Gastroesophageal sphincter (tissue), 4 donors: ENCODE measurements at regions not wholly inside any gene's neighbourhood (a gene's known extent, or its start where the extent isn't known, plus 50 kb on each side); places are given as distances from the start of the nearest gene placed in this dataset.

Source experiments
- ATAC-seq: fragments of 150-250 bp; one replicate; pipeline ENCODE4 v1.9.1; 2016; ENCODE audit warnings: mild to moderate bottlenecking, moderate library complexity
- H3K27ac ChIP-seq, 4 donors: fragments of 200-600 bp; sonication (generic) in 3 of 4; 1 replicate in 3 of 4; 2 replicates in 1 of 4; pipeline ENCODE4 v1.5.1; 2016 to 2019
- H3K27me3 ChIP-seq: fragments of 200-600 bp; sonication (generic); one replicate; pipeline ENCODE4 v1.5.1; 2019
- H3K36me3 ChIP-seq, 2 donors: fragments of 200-600 bp; sonication (generic); one replicate each; pipeline ENCODE4 v1.5.1; 2019; ENCODE audit warnings: control low read depth in 1 of 2
- H3K4me1 ChIP-seq, 3 donors: fragments of 200-600 bp; sonication (generic); 1 replicate in 2 of 3; 2 replicates in 1 of 3; pipeline ENCODE4 v1.5.1; 2016 to 2019; ENCODE audit warnings: control low read depth in 2 of 3
- H3K4me3 ChIP-seq, 2 donors: fragments of 200-600 bp; sonication (generic); one replicate each; pipeline ENCODE4 v1.5.1; 2019; ENCODE audit warnings: mild to moderate bottlenecking in 1 of 2, moderate library complexity in 1 of 2
- H3K9me3 ChIP-seq, 3 donors: fragments of 200-600 bp; sonication (generic); one replicate each; pipeline ENCODE4 v1.5.1; 2017 to 2019; ENCODE audit warnings: control low read depth in 2 of 3
- CTCF ChIP-seq, 4 experiments: fragments of 200-600 bp in 2 of 4; fragments of 450-650 bp in 2 of 4; sonication (generic) in 1 of 4; IDR thresholded peaks; one replicate each; pipeline ENCODE4 v1.5.1; 2017 to 2019; ENCODE audit warnings: antibody characterized with exemption in 4 of 4, mild to moderate bottlenecking in 2 of 4, moderate library complexity in 2 of 4
- EP300 ChIP-seq: sonication (generic); formaldehyde crosslinking; IDR thresholded peaks from one replicate; pipeline ENCODE4 v1.6.1; 2017; ENCODE audit warnings: antibody characterized with exemption, mild to moderate bottlenecking
- POLR2A ChIP-seq, 2 donors: fragments of 450-650 bp; IDR thresholded peaks; one replicate each; pipeline ENCODE4 v1.6.1; 2017; ENCODE audit warnings: antibody characterized with exemption in 2 of 2, mild to moderate bottlenecking in 2 of 2, moderate library complexity in 1 of 2
- POLR2AphosphoS5 ChIP-seq: sonication (generic); formaldehyde crosslinking; IDR thresholded peaks from one replicate; pipeline ENCODE4 v1.6.1; 2017; ENCODE audit warnings: antibody characterized with exemption
- WGBS, 2 donors: methylation state at CpG; one replicate each; pipeline ENCODE4 v1.1.5; 2018; ENCODE audit warnings: low coverage in 1 of 2; 5-methylcytosine and 5-hydroxymethylcytosine counted together

- TF ChIP-seq CTCF (IDR thresholded peaks at IDR 0.05) (no peak), POLR2AphosphoS5 (no peak), POLR2A (IDR thresholded peaks at IDR 0.05) (no peak), EP300 (no peak)
- Histone ChIP-seq H3K4me1 (no peaks in the 10 kb centered on the region), H3K9me3 (no peaks in the 10 kb centered on the region), H3K27me3 (no peaks in the 10 kb centered on the region), H3K27ac (no peak overlapping the region), H3K36me3 (no peaks in the 10 kb centered on the region), H3K4me3 (no peak overlapping the region)
- 59 to 75% methylated on average over 2 of the region's 2 CpGs for WGBS, 2 donors
- ATAC-seq = no peak
These were observed 307.8 kb upstream of the SGCD start for GRCh38 chr5:156019130-156019529.

GRCh38 chr5:156019571-156020180, 307.3 kb upstream of the SGCD start:
- no peak for ATAC-seq
- 19 to 39% methylated on average over 7 of the region's 7 CpGs for WGBS, 2 donors
- no peaks in the 10 kb centered on the region for H3K27me3 ChIP-seq
- H3K4me3 ChIP-seq = no peak overlapping the region
- TF ChIP-seq POLR2A (IDR thresholded peaks at IDR 0.05) (no peak), POLR2AphosphoS5 (no peak), EP300 (no peak), CTCF (IDR thresholded peaks at IDR 0.05) (no peak)
- no peaks in the 10 kb centered on the region for H3K9me3 ChIP-seq
- H3K27ac ChIP-seq = no peak overlapping the region
- H3K36me3 ChIP-seq = no peaks in the 10 kb centered on the region
- H3K4me1 ChIP-seq = no peaks in the 10 kb centered on the region

GRCh38 chr5:156020647-156021046, 306.3 kb upstream of the SGCD start:
- ATAC-seq = no peak
- 69 to 89% methylated on average over 3 of the region's 3 CpGs for WGBS, 2 donors

GRCh38 chr5:156021866-156022265, 305.1 kb upstream of the SGCD start:
- no peak overlapping the region for H3K27ac ChIP-seq
- ATAC-seq = no peak
- H3K4me1 ChIP-seq = no peaks in the 10 kb centered on the region
- no peak for TF ChIP-seq EP300
- TF ChIP-seq POLR2AphosphoS5 = no peak
- TF ChIP-seq POLR2A (IDR thresholded peaks at IDR 0.05) = no peak
- no peak for TF ChIP-seq CTCF (IDR thresholded peaks at IDR 0.05)
- H3K4me3 ChIP-seq = no peak overlapping the region
- H3K9me3 ChIP-seq = no peaks in the 10 kb centered on the region
- 71 to 89% methylated on average over 1 of the region's 1 CpG for WGBS, 2 donors
- H3K27me3 ChIP-seq = no peaks in the 10 kb centered on the region
- no peaks in the 10 kb centered on the region for H3K36me3 ChIP-seq

More at GRCh38 chr5:156020647-156021046, 306.3 kb upstream of the SGCD start:
- no peak overlapping the region for H3K4me3 ChIP-seq
- no peaks in the 10 kb centered on the region for H3K36me3 ChIP-seq
- H3K27ac ChIP-seq = no peak overlapping the region
- H3K4me1 ChIP-seq = no peaks in the 10 kb centered on the region
- TF ChIP-seq EP300 (no peak), POLR2AphosphoS5 (no peak), POLR2A (IDR thresholded peaks at IDR 0.05) (no peak), CTCF (IDR thresholded peaks at IDR 0.05) (no peak)
- no peaks in the 10 kb centered on the region for H3K9me3 ChIP-seq
- H3K27me3 ChIP-seq = no peaks in the 10 kb centered on the region

- Histone ChIP-seq H3K4me1 (no peaks in the 10 kb centered on the region), H3K27me3 (no peaks in the 10 kb centered on the region), H3K4me3 (no peak overlapping the region), H3K9me3 (no peaks in the 10 kb centered on the region), H3K36me3 (no peaks in the 10 kb centered on the region), H3K27ac (no peak overlapping the region)
- no peak for TF ChIP-seq POLR2AphosphoS5
- TF ChIP-seq CTCF (IDR thresholded peaks at IDR 0.05) = no peak
- TF ChIP-seq EP300 = no peak
- TF ChIP-seq POLR2A (IDR thresholded peaks at IDR 0.05) = no peak
- no peak for ATAC-seq
- 33 to 67% methylated on average over 1 of the region's 1 CpG for WGBS, 2 donors
These were observed 301.3 kb upstream of the SGCD start for GRCh38 chr5:156025656-156026055.
